HG03565 (cell line): ENCODE measurements at regions not wholly inside any gene's neighbourhood (a gene's known extent, or its start where the extent isn't known, plus 50 kb on each side); places are given as distances from the start of the nearest gene placed in this dataset.

Source experiments
- ATAC-seq: cut with Tn5 transposase; IDR thresholded peaks from one replicate; pipeline ENCODE4 v1.9.1; 2021; ENCODE audit warnings: mild to moderate bottlenecking, moderate library complexity; ENCODE audit not compliant: unreplicated experiment

GRCh38 chr2:67260343-67261277 lies 136.5 kb upstream of the ETAA1 start:
- ATAC-seq, result no peak

GRCh38 chr2:67267241-67267640 lies 129.9 kb upstream of the ETAA1 start:
- no peak for ATAC-seq

DNA sequence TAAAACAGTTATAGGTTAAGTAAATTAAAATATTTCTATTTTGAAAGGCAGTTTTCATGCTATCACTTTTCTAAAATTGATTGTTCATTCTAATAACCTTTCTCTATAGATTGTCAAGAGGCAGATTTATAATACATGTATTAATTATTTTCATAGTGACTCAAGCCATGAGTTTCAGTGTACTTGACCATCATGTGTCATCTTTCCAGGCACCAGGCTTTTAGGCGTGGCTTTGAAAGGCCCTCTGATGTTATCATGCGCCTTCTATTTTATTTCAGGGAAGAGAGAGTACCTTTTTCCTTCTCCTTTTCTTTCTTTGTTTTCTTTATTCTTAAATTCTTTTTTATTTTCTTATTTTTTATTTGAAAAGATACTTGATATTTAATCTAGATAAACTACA lies 128.3 kb upstream of the ETAA1 start:
- ATAC-seq, result no peak

DNA sequence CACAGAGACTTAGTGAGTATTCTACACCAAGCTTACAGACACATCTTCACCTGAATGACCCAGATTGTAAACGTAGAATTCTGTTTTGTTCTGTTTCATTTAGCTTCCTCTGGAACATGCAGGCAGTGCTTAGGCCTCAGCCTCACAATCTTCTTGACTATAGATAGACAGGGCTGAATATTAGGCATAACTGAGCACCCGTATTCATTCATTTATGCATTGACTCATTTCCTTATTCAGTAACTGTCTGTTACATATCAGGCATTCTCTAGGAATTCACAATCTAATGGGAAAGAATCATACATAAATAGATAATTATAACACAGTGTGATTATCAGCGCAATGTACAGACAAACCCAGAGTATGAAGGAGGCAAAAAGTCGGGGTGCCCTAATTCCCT lies 124.9 kb upstream of the ETAA1 start:
- ATAC-seq, result no peak

GRCh38 chr2:67277450-67277849 lies 119.7 kb upstream of the ETAA1 start:
- no peak for ATAC-seq

DNA sequence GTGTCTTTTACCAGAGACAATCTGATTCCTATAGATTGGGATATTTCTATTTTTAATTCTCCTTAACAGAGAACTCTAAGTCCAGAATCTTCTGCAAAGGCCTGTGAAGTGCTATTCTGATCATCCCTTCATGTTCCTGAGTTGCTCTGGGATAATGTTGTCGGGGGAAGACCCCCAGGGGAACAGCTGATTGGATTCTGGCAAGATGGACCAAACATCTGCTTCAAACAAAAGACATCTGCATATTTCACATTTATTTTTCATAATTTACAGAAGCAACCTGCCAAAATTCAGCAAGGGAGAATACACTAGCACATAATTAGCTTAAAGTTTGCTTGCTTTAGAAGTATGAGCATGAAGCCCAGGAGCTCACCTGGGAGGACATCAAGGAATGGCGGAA lies 116.0 kb upstream of the ETAA1 start:
- no peak for ATAC-seq

DNA sequence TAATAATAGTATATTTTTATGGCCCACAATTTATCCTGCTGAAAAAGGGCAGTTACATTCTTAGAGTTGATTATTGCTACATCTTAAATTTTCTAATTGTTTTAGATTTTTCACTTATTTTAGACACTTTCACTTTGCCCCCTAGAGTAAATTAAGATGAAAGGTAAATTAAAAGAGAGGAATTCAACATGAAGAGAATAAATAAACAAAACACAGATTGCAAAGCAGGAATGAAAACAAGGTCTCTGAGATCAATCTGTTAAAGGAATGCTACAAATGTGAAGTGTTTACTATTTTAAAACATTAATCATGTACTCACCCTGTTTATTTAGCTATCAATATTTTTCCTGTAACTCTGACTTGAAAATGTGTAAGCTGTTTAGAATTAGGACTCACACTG lies 113.5 kb upstream of the ETAA1 start:
- no peak for ATAC-seq

DNA sequence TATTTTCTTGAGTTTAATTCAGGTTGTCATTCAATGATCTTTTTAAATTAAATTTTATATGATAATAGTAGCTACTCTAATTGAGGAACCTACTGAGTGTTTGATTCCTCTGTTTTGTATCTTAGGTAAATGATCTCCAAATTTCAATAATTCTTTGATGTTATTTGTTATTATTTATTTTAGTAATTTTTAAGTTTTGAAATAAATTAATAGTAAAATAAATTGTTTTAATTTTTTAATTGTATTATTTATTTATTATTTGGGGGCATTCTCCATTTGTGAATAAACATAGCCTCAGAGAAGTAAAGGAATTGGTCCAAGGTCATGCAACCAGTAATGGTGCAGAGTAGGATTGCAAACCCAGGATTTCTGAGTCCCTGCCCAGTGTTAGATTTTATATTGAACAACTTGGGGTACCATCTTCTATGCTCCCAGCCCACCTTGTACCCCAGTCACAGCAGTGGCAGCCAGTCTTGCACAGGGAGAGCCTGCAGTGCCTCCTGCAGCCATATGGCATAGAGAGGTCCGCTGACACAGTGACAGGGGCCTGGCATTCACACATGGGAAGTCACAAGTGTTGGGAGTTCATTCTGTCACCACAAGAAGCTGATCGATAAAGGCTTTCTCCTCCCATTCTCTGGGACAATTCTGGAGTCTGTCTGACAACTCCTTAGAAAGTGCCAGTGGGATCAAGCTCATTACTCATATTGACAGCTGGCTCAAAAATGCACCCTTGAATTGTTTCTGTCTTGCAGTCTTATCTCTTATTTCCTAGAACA lies 110.0 kb upstream of the ETAA1 start:
- no peak for ATAC-seq

- no peak for ATAC-seq
These were observed 107.9 kb upstream of the ETAA1 start for GRCh38 chr2:67289271-67289670.

- no peak for ATAC-seq
These were observed 107.2 kb upstream of the ETAA1 start for GRCh38 chr2:67289921-67290371.

DNA sequence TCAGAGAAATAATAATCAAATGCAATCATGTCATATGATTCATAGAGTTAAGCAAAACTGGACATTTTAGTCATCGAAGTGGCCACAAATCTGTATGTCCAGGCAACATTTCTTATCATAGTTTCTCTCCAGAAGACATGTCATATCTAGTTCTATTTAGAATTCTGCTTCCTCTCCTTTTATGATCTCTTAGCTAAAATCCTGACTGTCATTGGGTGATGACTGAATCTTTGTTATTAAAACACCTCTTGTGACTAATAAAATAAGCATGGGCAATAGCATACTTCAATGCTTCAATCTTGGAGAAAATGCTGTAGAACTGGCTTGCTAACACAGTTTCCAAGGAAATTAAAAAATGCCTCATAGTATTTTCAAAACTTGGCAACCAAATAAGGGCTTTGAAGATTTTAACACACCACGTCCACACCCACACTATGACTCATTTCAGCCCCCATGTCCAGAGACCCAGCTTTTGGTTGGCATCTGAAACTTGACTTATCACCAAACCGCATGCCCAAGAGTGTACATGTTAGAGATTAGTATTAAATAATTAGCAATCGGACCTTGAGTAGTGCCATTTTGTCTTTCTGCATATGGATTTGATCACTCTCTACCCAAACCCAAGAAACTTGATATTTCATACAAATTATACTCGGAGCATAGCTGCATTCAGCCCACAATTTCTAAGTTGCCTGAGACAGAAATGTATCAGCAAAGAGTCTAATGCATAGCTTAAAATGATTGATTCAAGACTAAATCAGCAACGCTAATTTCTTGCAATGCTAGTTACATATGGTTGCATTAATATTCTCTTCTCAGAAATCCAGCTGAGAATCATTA lies 106.5 kb upstream of the ETAA1 start:
- no peak for ATAC-seq

DNA sequence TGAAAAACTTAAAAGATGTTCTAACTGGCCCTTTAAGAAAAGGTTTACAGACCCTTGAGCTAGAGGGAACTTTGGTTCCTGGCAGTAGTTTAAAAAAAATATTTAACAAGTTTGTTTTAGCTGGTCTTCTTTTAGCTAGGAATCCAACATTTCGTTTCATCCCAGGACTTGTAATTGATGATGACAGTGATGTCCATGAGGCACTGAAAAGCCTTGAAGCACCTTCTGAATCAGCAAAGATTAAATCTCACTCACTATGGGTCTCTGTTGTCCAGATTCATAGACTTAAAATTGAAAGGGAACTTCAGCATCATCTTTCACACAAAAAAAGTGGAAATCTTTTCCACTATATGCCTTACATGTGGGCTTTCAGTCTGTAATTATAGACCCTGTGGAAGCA lies 102.9 kb upstream of the ETAA1 start:
- ATAC-seq, result no peak

- ATAC-seq, result no peak
These were observed 101.7 kb upstream of the ETAA1 start for GRCh38 chr2:67295406-67295805.

- ATAC-seq, result no peak
These were observed 101.3 kb upstream of the ETAA1 start for GRCh38 chr2:67295851-67296250.

- no peak for ATAC-seq
These were observed 92.7 kb upstream of the ETAA1 start for GRCh38 chr2:67304300-67304890.

GRCh38 chr2:67309281-67309680 lies 87.9 kb upstream of the ETAA1 start:
- ATAC-seq, result no peak

DNA sequence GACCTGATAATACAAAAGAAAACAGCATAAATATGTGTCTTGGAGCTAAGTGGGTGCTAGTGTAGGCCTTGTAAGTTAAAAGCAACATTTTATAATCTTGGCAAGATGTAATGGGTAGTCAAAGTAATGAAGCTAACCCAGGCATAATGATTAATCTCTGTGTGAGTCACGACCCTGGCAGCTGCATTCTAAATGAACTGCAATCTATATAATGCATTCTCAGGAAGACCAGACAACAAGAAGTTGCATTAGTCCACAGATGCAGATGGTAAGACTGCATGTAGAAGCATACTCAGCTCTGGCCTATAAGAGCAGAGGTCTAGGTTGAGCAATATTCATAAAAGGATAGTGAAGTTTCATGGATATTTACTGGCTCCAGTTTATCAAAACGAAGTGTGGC lies 85.6 kb upstream of the ETAA1 start:
- ATAC-seq, result no peak

DNA sequence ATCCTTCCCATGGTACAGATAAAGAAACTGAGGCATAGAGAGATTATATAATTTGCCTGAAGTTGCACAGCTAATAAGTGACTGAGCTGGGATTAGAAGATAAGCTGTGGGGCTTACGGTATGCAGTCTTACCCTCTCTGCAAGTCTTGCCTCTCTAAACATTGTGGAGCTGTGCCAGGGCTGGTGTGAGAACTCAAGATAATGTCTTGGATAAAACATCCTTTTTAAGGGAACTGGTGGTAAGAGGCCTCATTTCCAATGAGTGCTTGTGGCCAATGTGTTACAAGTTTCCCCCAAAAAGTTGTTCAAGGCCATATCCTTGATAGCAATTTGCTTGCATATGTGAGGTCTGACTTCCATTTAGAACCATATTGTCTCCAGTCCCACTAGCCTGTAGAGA lies 84.3 kb upstream of the ETAA1 start:
- no peak for ATAC-seq

DNA sequence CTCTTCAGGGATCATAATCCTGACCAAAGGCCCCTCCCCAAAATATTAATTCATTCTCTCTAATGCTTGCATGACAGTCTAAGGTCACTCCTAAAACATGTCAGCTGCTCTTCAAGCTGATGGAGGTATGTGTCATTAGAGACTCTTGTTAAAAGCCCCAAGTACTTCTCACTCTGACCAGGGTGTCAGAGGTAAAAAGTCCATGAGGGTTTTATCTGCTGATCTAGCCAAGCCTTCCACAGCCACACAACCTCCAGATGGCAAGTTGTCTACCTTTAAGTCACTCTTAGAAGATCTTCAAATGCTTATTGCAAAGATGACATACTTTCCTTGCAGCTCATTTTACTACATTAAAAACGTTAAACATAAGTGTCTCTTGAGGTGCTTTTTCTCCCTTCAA lies 83.6 kb upstream of the ETAA1 start:
- ATAC-seq, result no peak

DNA sequence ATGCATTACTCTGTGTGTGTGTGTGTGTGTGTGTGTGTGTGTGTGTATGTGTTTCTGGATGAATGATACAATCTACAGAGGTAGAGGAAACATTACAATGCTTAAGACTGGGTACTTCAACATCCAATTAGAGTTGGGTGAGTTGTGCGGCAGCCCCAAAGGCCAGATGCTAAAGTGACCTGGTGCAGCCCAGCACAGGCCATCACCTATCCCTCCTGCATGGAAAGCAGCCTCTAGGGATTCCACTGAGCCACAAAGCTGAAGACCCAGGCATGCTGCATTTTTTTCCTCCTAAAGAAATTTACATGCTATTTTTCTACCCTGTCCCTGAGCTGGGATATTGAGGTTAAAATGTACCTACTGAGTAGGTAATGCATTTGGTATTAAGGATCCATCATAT lies 79.1 kb upstream of the ETAA1 start:
- no peak for ATAC-seq

DNA sequence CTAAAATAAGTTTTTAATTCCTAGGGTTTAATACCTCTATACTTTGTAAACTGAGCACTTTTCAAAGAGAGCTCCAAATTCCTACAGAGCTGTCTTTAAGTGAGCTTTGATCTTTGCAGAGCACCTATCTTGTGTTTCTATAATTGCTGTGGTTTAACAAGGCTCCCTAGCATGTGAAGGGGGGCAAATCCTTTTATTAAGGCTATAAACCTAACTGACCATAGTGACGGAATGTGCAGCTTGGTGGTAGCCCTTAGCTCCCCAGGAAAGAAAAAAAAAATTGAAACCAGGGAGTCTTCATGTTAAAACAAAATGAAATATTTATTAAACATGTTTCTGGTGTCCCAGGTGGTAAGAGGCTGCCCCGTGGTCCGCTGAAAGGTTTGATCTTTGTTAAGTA lies 78.6 kb upstream of the ETAA1 start:
- no peak for ATAC-seq
